Stimulated activated CD8-positive, alpha-beta memory T cell treated with anti-CD3 and anti-CD28 coated beads, Interleukin-12 subunit alpha, Interleukin-12 subunit beta, amount 100 ng/mL, for 1 hour (primary cell): ENCODE measurements at regions not wholly inside any gene's neighbourhood (a gene's known extent, or its start where the extent isn't known, plus 50 kb on each side); places are given as distances from the start of the nearest gene placed in this dataset.
"Not testable (repeated sequence)": the region's sequence is repeated elsewhere in the genome, so short reads cannot be mapped to it uniquely, and the experiment has no call there.

Source experiments
- DNase-seq: peaks from one replicate; pipeline ENCODE4 v3.0.0-alpha.2; 2020; ENCODE audit warnings: low read depth

DNA sequence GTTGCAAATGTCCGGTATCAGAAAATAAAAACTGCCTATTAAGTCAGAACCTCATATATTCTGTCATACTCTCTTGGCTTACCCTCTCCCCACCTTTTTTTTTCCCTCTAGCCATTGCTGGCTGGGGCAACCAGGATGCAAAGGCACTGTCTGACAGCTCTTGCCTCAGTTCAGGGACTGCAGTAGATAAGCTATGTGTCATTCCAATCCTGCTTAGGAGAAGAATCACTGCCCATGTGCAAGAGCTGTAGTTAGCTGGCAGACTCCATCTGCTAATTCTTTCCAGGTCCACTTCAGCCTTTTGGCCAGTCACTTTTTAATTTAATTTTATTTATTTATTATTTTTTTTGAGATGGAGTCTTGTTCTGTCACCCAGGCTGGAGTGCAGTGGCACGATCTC is 895.6 kb upstream of the SLC10A2 start:
- DNase-seq, result no peak

DNA sequence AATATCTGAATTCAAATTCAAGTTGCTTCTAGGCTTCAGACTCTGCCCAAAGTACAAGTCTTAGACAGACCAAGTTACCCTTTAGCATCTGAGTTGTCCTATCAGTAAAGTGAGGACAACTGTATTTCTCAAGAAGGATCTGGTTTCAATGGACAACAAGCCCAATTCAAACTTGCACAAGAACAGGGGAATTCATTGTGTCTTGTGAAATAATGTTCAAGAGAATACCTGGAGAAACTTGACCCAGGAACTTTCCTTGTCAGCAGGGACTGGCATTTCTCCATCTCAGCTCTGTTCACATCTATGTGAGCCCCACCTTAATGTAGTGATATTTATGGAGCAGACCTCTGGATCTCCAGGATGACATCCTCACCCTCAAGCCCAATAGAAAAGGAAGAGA is 894.9 kb upstream of the SLC10A2 start:
- DNase-seq, result no peak

DNA sequence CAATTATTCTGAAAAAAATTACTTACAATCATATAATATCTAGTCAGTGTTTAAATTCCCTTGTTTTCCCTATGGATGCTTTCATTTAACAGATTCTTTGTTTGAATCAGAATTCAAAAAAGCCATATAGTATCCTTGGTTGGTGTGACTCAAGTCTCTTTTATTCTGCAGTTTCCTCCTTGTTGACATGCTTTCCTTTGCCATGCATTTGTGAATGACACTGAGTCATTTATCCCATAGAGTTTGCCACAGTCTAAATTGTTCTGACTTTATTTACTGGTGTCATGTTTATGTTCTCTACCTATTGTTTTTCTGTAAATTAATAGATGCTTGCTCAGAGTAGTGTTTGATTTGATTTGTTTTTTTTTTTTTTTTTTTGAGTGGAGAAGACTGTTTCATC is 893.8 kb upstream of the SLC10A2 start:
- DNase-seq, result no peak

DNA sequence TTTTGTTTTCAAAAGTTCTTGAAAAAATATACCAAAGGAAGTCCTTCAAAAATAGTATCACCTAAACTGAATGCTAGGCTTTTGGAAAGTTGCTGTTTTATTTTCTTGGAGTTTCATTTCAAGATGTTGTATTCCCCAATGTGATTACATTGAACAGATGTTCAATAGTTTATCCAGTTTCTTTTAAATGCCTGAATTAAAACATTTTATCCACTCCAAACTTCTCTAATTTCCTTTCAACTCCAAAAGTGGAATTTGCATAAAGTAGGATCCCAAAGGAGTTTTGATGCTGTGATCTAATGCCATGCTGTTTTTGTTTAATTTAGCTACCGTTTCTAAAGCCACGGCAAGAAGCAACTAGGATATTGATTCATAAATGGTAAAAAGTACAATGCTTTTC is 892.5 kb upstream of the SLC10A2 start:
- DNase-seq, result no peak

DNA sequence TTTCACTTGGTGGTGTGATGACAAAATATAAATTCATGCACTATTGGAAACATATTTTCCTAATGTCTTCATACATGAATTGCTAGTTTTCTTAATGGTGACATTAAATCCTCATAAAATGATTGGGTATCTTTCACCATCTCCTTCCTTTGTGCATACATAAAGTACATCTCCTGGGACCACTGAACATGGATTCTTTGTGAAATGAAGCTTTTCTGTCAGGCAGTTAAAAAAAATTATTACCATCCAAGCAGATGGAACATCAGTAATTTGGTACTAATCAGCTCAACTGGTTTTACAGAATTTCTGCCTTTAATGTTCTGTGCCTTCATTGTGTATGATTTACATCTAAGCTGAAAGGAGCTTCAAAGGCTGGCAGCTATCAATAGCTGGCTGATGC is 891.7 kb upstream of the SLC10A2 start:
- no peak for DNase-seq

DNA sequence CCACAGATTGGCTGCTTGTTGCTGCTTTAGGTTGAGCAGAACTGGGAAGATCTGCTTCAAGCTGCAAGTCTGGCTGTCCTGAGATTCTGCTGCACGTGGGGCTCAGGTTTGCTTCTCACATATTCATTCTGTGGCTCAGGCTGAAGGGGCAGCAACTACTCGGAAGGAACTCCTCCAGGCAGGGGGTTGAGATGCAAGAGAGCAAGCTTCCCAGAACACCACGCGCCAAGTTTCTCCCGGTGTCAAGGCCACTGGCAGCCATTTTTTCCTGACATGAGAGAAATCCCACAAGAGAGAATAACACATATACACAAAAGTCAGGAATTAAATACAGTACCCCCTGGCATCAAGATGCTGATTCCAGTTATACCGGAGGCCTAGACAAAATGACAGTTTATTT is 887.6 kb upstream of the SLC10A2 start:
- DNase-seq, result no peak

DNA sequence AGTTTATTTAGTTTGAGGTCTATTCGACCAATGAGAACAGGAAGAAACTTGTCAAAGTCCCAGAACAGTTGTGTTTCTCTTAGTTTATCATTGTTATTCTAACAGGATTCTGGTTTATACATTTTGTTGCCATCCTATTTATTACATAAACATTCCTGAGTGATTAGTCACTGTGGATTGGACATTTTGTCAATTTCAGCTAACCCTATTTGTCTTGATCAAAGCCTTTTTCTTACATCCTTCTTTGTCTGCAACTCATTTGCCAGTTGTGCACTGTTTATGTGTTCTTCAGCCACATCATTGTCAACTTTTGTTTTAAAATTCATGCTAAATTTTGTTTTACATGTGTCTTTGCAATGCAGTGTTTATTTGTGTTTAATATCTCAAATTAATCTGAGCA is 886.0 kb upstream of the SLC10A2 start:
- DNase-seq, result no peak

DNA sequence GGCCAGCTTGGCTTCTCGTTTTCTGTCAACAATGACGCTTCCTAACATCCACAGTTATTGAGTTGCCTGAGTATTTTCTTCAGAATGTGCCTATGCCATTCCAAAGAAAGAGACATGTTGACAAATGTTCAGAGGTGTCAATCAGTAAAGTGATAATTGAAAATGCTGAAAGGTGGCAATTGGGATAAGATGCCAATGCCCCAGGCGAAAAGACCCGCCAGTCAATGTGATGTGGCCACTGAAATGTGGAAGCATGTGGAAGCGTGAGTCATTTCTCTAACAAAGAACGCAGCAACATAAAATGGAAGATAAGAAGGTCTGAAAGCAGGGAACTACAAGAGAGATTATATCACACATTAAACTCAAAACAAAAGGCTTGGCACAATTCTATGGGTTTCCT is 882.2 kb upstream of the SLC10A2 start:
- no peak for DNase-seq

DNA sequence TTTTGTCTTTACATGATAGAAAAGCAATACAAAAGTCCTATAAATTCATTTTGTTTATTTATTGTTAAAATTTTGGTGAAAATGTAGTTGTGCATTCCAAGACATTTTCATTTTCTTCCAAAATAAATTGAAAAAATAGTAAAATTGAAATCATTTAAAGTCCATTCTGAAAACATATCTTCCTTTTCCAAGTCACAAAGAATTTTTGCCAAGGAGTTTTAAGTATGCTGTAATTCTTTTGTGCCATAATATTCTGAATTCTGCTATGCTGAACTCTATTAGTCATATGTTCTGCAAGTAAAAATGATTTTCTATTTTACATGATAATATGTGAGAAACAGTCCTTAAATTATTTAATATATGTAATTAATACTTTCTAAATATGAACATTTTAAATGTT is 879.6 kb upstream of the SLC10A2 start:
- DNase-seq, result no peak

DNA sequence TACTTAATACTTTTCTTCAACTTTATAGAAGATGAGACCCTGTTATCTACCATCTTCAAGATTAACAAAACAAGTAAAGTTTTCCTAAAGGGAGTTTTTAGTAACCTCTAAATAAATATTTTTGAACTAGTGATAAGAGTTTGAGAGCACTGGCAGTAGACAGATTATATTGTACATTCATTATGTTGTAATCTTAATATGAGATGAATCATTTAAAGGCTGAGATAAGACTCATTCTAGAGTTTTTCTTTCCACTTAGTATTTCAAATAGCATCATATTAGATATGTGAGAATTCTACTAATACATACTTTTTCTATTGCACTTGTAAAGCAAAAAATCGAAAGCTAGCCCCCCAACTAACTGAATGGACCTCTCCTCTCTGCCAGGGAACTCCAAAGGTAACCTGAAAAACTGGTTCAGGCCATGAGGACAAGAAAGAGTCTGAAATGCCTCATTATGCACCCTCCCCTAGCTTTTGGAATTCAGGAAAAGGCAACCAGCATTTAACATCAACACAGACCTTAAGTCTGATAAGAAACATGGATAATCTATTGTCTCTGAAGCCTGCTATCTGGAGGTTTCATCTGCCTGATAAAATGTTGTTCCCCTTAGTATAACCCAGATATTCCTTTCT is 875.4 kb upstream of the SLC10A2 start:
- DNase-seq, result no peak

DNA sequence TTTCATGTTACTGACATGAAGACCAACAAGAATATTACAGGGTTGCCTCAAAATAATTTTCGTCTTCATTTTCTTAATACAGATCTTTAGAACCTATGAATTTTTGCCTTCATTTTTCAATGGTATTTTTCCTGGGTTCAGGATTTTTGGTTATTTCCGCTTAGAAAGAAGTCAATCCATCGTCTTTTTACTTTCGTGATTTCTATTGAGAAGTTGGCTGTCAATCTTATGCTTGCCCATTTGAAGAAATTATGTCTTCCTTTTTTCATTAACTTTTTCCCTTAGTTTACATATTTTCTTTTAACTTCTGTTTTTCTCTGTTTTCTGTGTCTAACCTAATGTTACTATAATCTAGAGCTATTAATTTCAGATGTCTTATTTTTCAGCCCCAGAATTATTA is 868.9 kb upstream of the SLC10A2 start:
- no peak for DNase-seq

DNA sequence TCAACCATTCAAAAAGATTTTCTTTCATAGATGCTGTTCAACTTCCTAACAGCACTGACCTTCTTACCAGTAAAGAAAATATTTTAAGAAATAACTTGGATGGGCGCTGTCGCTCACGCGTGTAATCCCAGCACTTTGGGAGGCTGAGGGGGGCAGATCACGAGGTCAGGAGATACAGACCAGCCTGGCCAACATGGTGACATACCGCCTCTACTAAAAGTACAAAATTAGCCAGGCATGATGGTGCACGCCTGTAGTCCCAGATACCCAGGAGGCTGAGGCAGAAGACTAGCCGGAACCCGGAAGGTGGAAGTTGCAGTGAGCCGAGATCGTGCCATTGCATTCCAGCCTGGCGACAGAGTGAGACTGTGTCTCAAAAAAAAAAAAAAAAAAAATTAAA is 865.7 kb upstream of the SLC10A2 start:
- DNase-seq, result no peak

DNA sequence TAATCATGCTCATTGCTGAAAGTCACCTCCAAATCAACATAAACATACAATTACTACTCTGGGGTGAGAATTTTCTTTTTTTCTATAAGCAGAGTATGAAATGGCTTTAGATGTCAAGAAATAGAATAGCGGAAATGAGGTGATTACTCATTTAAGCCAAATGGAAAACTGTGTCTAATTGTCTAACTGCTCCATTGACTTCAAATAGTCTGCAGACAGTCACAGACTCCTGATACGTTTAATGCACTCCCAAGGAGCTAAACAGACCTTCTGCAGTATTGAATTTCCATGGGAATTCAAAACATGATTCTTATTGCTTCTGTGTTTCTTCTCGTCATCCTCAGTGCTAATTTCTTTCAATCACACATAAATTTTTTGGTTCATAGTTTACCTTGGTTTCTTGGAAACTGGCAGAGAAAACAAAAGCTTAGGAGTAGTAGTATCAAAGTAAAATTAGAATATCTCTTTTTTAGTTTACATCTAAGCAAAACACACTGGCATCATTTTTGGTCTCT is 865.2 kb upstream of the SLC10A2 start:
- no peak for DNase-seq

DNA sequence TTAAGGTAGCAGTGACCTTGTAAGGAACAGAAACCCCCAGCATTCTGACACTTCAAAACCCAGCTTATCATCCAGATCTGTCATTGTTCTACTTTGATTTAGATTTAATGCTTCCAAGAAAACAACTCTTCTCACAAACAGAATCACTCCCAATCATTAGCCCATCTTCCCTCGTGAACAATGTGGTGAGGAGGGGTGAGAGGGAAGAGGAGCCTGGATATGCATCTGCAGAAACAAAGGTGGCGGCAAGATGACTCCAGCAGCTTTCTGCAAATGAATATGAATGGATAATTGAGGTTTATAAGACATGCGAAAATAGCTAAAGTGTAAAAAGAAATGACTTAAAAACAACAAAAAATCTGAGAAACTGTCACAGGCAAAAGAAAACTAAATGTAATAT is 859.9 kb upstream of the SLC10A2 start:
- DNase-seq, result no peak

DNA sequence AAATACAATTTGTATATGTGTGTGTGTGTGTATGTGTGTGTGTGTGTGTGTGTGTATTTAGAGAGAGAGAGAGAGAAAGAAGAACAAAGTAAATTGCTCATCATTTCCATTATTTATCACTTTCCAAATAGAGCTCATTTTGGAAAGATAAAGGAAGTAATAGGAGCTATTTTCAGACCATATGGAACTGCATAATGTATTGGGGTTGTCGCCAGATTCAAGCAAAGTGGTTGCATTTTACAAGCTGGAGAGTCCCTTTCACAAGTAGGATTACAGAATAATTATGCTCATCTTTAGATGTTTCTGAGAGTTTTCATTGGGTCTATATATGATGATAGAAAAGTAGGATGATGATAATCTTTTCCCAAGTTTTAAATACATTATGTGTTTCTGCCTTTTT is 842.7 kb upstream of the SLC10A2 start:
- no peak for DNase-seq

DNA sequence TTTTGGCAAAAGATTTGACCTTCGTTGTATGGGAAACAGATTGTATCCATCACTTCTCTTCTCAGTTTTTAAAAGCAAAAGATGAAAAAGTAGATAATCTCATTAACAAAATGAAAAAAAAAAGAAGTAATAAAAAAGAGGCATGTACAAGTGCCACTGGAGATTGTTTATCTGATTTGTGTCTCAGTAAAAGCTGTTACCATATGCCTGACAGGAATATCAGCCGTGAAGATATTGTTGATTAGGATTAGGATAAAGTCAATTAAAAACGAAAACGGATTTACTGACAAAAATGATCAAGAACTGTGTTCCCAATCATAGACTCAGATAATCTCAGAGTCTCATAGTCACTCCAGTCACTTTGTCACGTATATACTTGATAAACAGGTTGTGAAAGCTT is 842.1 kb upstream of the SLC10A2 start:
- no peak for DNase-seq

DNA sequence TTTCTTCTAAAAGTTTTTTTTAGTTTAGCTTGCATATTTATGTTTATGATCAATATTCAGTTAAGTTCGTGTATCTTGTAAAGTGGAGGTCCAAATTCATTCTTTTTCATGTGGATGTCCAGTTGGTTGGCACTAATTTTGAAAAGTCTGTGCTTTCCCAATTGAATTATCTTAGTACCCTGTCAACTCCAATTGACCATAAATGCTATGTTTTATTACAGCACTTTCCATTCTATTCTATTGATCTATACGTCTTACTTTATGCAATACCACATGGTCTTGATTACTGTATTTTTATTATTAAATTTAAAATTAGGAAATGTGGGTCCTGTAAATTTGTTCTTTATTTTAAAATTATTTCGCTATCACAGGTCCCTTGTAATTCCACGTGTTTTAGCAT is 837.6 kb upstream of the SLC10A2 start:
- no peak for DNase-seq

DNA sequence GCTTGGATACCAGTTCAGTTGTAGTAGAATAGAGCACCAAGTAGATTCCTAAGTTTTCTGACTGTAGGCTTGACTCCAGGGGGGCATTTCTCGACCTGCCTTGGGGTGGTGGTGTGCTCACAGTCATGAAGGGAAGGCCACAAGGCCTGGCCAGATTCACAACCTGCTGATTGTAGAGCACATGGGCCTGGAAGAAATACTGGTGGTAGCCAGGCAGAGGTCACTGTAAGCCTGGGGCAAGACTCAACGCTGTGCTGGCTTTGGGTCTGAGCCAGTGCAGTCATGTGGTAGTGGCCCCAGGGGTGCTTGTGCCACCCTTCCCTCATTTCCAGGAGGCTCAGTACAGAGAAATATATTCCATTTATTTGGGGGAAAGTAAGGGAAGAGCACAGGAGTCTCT is 832.3 kb upstream of the SLC10A2 start:
- no peak for DNase-seq

DNA sequence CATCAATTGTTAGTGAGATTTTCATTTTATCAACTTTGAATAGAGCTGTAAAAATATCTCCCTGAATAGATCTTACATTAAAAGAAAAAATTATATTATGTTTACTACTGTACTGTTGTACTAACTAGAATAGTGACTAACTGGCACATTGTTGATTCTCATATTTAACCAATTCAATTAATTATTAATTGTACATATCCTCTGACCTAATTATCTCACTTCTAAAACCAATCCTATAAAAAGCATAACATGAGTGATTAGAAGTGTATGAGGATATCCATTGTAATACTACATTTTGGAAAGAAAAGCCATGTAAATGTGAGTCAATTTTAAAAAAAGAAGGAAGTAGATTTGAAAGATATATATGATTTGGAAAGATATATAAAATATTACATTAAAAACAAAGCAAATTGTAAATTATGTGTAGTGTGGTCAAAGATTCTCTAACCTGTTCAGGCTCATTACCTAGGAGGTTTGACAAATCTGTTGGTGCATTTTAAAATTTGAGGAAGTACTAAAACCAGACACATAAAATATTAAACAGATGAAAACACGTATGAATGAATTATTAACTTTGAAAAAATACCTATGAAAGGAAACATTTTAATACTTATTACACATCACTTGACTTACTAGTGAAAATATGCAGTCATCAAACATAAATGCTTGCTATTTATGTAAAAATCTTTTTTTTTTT is 829.8 kb upstream of the SLC10A2 start:
- DNase-seq, result no peak

DNA sequence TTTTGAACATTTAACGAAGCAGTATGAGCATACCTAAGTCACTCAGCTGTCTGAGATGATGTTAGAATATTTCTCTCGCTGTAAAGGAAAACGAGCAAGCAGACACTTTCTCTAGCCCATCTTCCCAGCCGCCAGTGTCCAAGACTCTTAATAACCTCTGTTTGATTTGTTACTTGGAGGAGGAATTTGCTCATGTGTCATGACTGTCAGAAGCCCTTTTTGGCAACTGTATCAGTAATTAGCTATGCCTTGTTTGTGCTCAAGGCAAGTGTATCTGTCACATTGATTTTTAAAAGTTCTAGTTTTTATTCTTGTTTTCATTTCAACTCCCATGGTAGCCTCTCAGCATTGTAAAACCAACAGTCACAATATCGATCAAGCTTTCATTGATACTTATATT is 828.4 kb upstream of the SLC10A2 start:
- DNase-seq, result no peak

DNA sequence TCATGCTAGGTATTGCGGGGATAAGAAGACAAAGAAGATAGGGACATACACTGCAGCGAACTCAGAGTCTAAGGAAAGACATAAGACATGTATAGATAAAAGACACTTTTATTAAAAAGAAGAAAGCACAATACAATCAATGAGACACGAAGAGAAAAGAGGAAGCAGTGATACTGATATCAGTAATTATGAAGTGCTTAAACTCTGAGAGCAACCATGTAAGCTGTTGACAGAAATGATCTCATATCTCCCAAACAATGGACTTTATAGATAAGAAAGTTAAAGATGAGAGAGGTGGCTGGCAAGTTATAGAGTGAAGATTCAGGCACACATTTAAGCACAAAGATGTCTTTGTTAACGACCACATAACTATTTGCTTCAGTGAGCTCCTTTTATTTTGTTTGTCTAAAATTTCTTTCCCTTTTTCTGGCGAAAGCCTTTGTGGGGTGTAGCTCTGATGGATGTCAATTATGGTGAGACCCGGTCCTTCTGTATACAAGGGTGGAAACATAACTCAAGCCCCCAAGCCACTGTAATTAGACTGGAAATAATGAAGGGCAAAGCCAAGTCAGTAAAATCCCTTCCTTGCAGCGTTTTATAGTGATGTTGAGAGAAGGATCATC is 818.0 kb upstream of the SLC10A2 start:
- DNase-seq, result no peak

DNA sequence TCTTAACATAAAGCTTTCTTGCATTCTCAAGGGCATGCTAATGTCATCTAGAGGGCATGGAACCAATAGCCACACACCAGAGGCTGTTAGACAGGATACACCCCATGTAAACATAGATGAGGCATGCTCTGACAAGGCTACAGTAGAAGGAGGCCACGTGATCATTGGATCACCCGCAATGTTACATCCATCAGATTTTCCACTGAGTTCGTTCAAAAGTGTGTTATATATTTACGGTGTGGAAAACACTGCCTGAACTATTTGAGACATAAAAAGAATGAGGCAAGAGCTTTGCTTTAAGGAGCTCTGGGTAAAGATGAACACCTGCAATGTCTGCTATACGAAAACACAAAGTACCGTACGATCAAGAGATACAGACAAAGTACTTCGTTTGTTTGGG is 817.5 kb upstream of the SLC10A2 start:
- DNase-seq, result no peak

DNA sequence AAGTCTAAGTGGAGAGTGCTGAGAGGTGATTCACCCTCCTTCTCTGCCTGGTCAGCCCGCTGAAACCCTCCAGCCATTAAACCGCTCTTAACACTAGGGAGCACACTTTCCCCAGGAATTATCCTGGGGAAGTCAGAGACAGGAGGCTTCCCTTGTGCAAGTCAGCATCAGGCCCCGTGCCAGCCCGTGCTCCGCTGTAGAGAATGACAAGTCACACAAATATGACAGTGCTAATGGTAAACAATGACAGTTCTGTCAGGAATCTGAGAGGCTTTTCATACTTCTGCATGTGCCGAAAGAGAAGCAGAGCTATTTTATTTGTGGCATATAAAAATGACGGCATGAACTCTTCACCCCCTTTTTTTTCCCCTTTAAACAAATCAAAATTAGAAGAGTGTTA is 816.9 kb upstream of the SLC10A2 start:
- DNase-seq, result no peak

DNA sequence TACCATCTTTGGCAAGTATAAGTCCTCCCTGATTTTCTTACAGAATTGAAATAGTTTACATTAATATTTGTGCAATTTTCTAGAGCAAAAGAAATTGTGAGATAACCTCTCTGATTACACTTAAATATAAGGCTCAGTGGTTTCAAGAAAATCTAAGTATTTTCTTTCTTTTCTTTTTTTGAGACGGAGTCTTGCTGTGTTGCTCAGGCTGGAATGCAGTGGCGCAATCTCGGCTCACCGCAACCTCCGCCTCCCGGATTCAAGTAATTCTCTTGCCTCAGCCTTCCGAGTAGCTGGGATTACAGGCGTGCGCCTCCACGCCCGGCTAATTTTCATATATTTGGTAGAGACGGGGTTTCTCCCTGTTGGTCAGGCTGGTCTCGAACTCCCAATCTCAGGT is 813.9 kb upstream of the SLC10A2 start:
- not testable (repeated sequence) for DNase-seq
